ENCODE measurements at regions not wholly inside any gene's neighbourhood (a gene's known extent, or its start where the extent isn't known, plus 50 kb on each side); places are given as distances from the start of the nearest gene placed in this dataset.

DNA sequence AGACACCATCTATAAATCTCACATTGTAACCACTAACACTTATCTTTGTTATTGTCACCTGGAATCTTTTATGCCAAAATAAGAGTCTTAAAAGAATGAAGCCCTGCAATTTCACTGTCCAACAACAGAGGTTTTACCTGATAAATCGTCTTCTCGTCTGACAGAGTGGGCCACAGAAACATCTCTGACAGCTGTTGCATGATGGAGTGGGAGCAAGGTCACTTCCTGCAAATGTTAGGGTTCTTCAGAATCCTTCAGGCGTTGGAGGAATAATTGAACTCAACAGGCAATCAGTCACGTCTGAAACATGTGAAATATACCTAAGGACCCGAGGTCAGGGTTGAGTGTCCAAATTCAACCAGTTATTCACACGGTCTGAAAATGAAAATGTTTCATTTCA lies 353.6 kb downstream of the TRIML1 start:
- no peak overlapping the region for H3K4me2 ChIP-seq (ENCODE audit: low read depth, low read length)
- no peak overlapping the region for H3K4me3 ChIP-seq (ENCODE audit: low read length)
- no peaks in the 10 kb centered on the region for H3K9me3 ChIP-seq (replicated peaks; ENCODE audit: insufficient read depth, low read length)
- H3K27ac ChIP-seq (ENCODE audit: low read length) = no peak overlapping the region
- no peaks in the 10 kb centered on the region for H3K79me2 ChIP-seq (ENCODE audit: low read length)
- no peaks in the 10 kb centered on the region for H3K27me3 ChIP-seq (replicated peaks; ENCODE audit: insufficient read depth, low read length)
- no peaks in the 10 kb centered on the region for H3K9me2 ChIP-seq (replicated peaks; ENCODE audit: insufficient read depth, low read length)
- TF ChIP-seq EZH2 (optimal IDR thresholded peaks at IDR 0.05; ENCODE audit: low read depth, low read length) (no peak), CTCF (IDR thresholded peaks at IDR 0.05; ENCODE audit: low read length) (no peak), EZH2phosphoT487 (IDR thresholded peaks at IDR 0.05; ENCODE audit: low read length) (no peak)
- no peaks in the 10 kb centered on the region for H4K20me1 ChIP-seq (ENCODE audit: insufficient read depth, low read length)
- H3K9ac ChIP-seq (ENCODE audit: low read length) = no peak overlapping the region
- H3K36me3 ChIP-seq (replicated peaks; ENCODE audit: insufficient read depth, low read length) = no peaks in the 10 kb centered on the region
- H3K4me1 ChIP-seq (ENCODE audit: low read length) = no peaks in the 10 kb centered on the region
- no peak for DNase-seq
- no peaks in the 10 kb centered on the region for H3F3A ChIP-seq (ENCODE audit: insufficient read depth, low read length)
- no peak overlapping the region for H2AFZ ChIP-seq (ENCODE audit: low read length)

- no peak for TF ChIP-seq EZH2phosphoT487 (IDR thresholded peaks at IDR 0.05; ENCODE audit: low read length)
- TF ChIP-seq EZH2 (optimal IDR thresholded peaks at IDR 0.05; ENCODE audit: low read depth, low read length) = no peak
- no peak for TF ChIP-seq CTCF (IDR thresholded peaks at IDR 0.05; ENCODE audit: low read length)
- Histone ChIP-seq H3K36me3 (replicated peaks; ENCODE audit: insufficient read depth, low read length) (no peaks in the 10 kb centered on the region), H3K27ac (ENCODE audit: low read length) (no peak overlapping the region), H3K79me2 (ENCODE audit: low read length) (no peaks in the 10 kb centered on the region), H3K9me2 (replicated peaks; ENCODE audit: insufficient read depth, low read length) (no peaks in the 10 kb centered on the region), H3F3A (ENCODE audit: insufficient read depth, low read length) (no peaks in the 10 kb centered on the region), H3K9ac (ENCODE audit: low read length) (no peak overlapping the region), H3K4me3 (ENCODE audit: low read length) (no peak overlapping the region), H2AFZ (ENCODE audit: low read length) (no peak overlapping the region), H3K27me3 (replicated peaks; ENCODE audit: insufficient read depth, low read length) (no peaks in the 10 kb centered on the region), H3K4me1 (ENCODE audit: low read length) (no peaks in the 10 kb centered on the region), H4K20me1 (ENCODE audit: insufficient read depth, low read length) (no peaks in the 10 kb centered on the region), H3K4me2 (ENCODE audit: low read depth, low read length) (no peak overlapping the region), H3K9me3 (replicated peaks; ENCODE audit: insufficient read depth, low read length) (no peaks in the 10 kb centered on the region)
- no peak for DNase-seq
Measured at GRCh38 chr4:188495169-188495568, 355.9 kb downstream of the TRIML1 start.

DNA sequence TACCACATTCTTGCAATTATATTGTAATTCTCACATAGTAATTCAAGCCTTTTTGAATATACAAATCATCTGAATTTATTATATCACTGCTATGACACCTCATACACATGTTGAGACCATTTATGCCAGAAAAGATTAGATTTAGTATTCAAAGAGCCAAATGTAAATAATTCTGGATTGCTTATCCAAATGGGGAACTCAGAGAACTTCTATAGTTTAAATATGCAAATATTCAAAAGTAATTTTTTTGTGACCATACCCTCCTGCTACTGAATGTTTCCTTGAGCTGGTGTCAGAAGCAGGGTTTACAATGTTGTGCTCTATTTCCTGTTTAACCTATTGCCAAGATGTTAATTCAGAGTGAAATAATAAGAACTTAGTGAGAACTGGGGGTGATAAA lies 372.2 kb downstream of the TRIML1 start:
- Histone ChIP-seq H3K36me3 (replicated peaks; ENCODE audit: insufficient read depth, low read length) (no peaks in the 10 kb centered on the region), H3K9ac (ENCODE audit: low read length) (no peak overlapping the region), H3K27me3 (replicated peaks; ENCODE audit: insufficient read depth, low read length) (no peaks in the 10 kb centered on the region), H3K4me3 (ENCODE audit: low read length) (no peak overlapping the region), H3K27ac (ENCODE audit: low read length) (no peak overlapping the region), H3K9me2 (replicated peaks; ENCODE audit: insufficient read depth, low read length) (no peaks in the 10 kb centered on the region), H4K20me1 (ENCODE audit: insufficient read depth, low read length) (no peaks in the 10 kb centered on the region), H2AFZ (ENCODE audit: low read length) (no peak overlapping the region), H3K9me3 (replicated peaks; ENCODE audit: insufficient read depth, low read length) (no peaks in the 10 kb centered on the region), H3K79me2 (ENCODE audit: low read length) (no peaks in the 10 kb centered on the region), H3K4me2 (ENCODE audit: low read depth, low read length) (no peak overlapping the region), H3K4me1 (ENCODE audit: low read length) (no peaks in the 10 kb centered on the region), H3F3A (ENCODE audit: insufficient read depth, low read length) (no peaks in the 10 kb centered on the region)
- DNase-seq = no peak
- TF ChIP-seq CTCF (IDR thresholded peaks at IDR 0.05; ENCODE audit: low read length) = no peak
- TF ChIP-seq EZH2phosphoT487 (IDR thresholded peaks at IDR 0.05; ENCODE audit: low read length) = no peak
- TF ChIP-seq EZH2 (optimal IDR thresholded peaks at IDR 0.05; ENCODE audit: low read depth, low read length) = no peak
